IPS-18c (cell line): ENCODE measurements at regions not wholly inside any gene's neighbourhood (a gene's known extent, or its start where the extent isn't known, plus 50 kb on each side); places are given as distances from the start of the nearest gene placed in this dataset.
"Not testable (repeated sequence)": the region's sequence is repeated elsewhere in the genome, so short reads cannot be mapped to it uniquely, and the experiment has no call there.

Experiments used
- H3K4me3 ChIP-seq: 2 replicates; pipeline ENCODE4 v1.7.0; 2013; ENCODE audit warnings: low read depth, mild to moderate bottlenecking, low read length, moderate library complexity; ENCODE audit not compliant: insufficient read depth
- H3K9me3 ChIP-seq: one replicate; pipeline ENCODE4 v1.6.1; 2013; ENCODE audit warnings: mild to moderate bottlenecking, low read length, moderate library complexity; ENCODE audit not compliant: control insufficient read depth, insufficient read depth

GRCh38 chr5:99410386-99410785, 481.6 kb upstream of the CHD1 start:
- not testable (repeated sequence) for H3K9me3 ChIP-seq, H3K4me3 ChIP-seq

GRCh38 chr5:99404764-99405302, 476.0 kb upstream of the CHD1 start:
- not testable (repeated sequence) for H3K4me3 ChIP-seq, H3K9me3 ChIP-seq

GRCh38 chr5:99400571-99400970, 471.8 kb upstream of the CHD1 start:
- not testable (repeated sequence) for H3K9me3 ChIP-seq, H3K4me3 ChIP-seq

- H3K9me3 ChIP-seq, result no peaks in the 10 kb centered on the region
- no peak overlapping the region for H3K4me3 ChIP-seq
These were observed 470.2 kb upstream of the CHD1 start for GRCh38 chr5:99398976-99399375.

GRCh38 chr5:99386406-99387077, 457.7 kb upstream of the CHD1 start:
- Histone ChIP-seq H3K4me3 (no peak overlapping the region), H3K9me3 (no peaks in the 10 kb centered on the region)

- H3K4me3 ChIP-seq, result no peak overlapping the region
- no peaks in the 10 kb centered on the region for H3K9me3 ChIP-seq
These were observed 450.4 kb upstream of the CHD1 start for GRCh38 chr5:99379187-99379586.

GRCh38 chr5:99378443-99378842, 449.6 kb upstream of the CHD1 start:
- no peak overlapping the region for H3K4me3 ChIP-seq
- H3K9me3 ChIP-seq, result no peaks in the 10 kb centered on the region

- Histone ChIP-seq H3K9me3 (no peaks in the 10 kb centered on the region), H3K4me3 (no peak overlapping the region)
These were observed 441.2 kb upstream of the CHD1 start for GRCh38 chr5:99369797-99370593.

- Histone ChIP-seq H3K4me3 (no peak overlapping the region), H3K9me3 (no peaks in the 10 kb centered on the region)
These were observed 439.9 kb upstream of the CHD1 start for GRCh38 chr5:99368726-99369125.

- Histone ChIP-seq H3K9me3 (no peaks in the 10 kb centered on the region), H3K4me3 (no peak overlapping the region)
These were observed 427.1 kb upstream of the CHD1 start for GRCh38 chr5:99355881-99356280.

- Histone ChIP-seq H3K9me3 (no peaks in the 10 kb centered on the region), H3K4me3 (no peak overlapping the region)
These were observed 421.0 kb upstream of the CHD1 start for GRCh38 chr5:99349787-99350186.

- Histone ChIP-seq H3K4me3 (no peak overlapping the region), H3K9me3 (no peaks in the 10 kb centered on the region)
These were observed 419.8 kb upstream of the CHD1 start for GRCh38 chr5:99348597-99348996.

- not testable (repeated sequence) for H3K9me3 ChIP-seq, H3K4me3 ChIP-seq
These were observed 411.0 kb upstream of the CHD1 start for GRCh38 chr5:99339758-99340157.

GRCh38 chr5:99334936-99335335, 406.1 kb upstream of the CHD1 start:
- Histone ChIP-seq H3K9me3 (no peaks in the 10 kb centered on the region), H3K4me3 (no peak overlapping the region)

- Histone ChIP-seq H3K4me3 (no peak overlapping the region), H3K9me3 (no peaks in the 10 kb centered on the region)
These were observed 402.3 kb upstream of the CHD1 start for GRCh38 chr5:99331061-99331460.

- Histone ChIP-seq H3K9me3 (no peaks in the 10 kb centered on the region), H3K4me3 (no peak overlapping the region)
These were observed 391.6 kb upstream of the CHD1 start for GRCh38 chr5:99320436-99320835.

- Histone ChIP-seq H3K4me3 (no peak overlapping the region), H3K9me3 (no peaks in the 10 kb centered on the region)
These were observed 388.3 kb upstream of the CHD1 start for GRCh38 chr5:99317136-99317535.

- H3K9me3 ChIP-seq, result no peaks in the 10 kb centered on the region
- H3K4me3 ChIP-seq, result no peak overlapping the region
These were observed 387.7 kb upstream of the CHD1 start for GRCh38 chr5:99316484-99316883.
